A673 (cell line): ENCODE measurements at regions not wholly inside any gene's neighbourhood (a gene's known extent, or its start where the extent isn't known, plus 50 kb on each side); places are given as distances from the start of the nearest gene placed in this dataset.

ENCODE experiments used
- BruUV-seq: library from RNA; stranded (reverse); fragments of 400-500 nt; replicated peaks from 2 replicates; lab custom pipeline; 2021; lab: Mats Ljungman, UMichigan
- CTCF ChIA-PET: fragments of 300-600 bp; sonication (Branson Sonifier 250); formaldehyde crosslinking; loops from one replicate; lab custom pipeline; 2022; ENCODE audit warnings: antibody characterized with exemption; lab: Charles Lee
- POLR2A ChIA-PET: fragments of 300-600 bp; sonication (Branson Sonifier 250); formaldehyde crosslinking; loops from one replicate; lab custom pipeline; 2022; ENCODE audit warnings: antibody characterized with exemption; ENCODE audit not compliant: low non-redundant PET; lab: Charles Lee
- DNase-seq: peaks from one replicate; pipeline ENCODE4 v3.0.0-alpha.2; 2015; ENCODE audit warnings: low spot score
- H3K27ac ChIP-seq: fragments of 200-600 bp; sonication (generic); 2 replicates; pipeline ENCODE4 v1.5.1; 2016; ENCODE audit warnings: mixed run types, low read depth, mild to moderate bottlenecking, mixed read lengths, antibody characterized with exemption, low read length; ENCODE audit not compliant: poor library complexity, severe bottlenecking
- H3K27me3 ChIP-seq: fragments of 200-600 bp; sonication (generic); replicated peaks from 2 replicates; pipeline ENCODE4 v1.6.1; 2017; ENCODE audit warnings: mixed run types, low read depth, mild to moderate bottlenecking, mixed read lengths, antibody characterized with exemption, low read length; ENCODE audit not compliant: insufficient read depth, poor library complexity
- H3K36me3 ChIP-seq: fragments of 200-600 bp; sonication (generic); 2 replicates; pipeline ENCODE4 v1.6.1; 2016; ENCODE audit warnings: mixed run types, mild to moderate bottlenecking, mixed read lengths, antibody characterized with exemption, low read length; ENCODE audit not compliant: insufficient read depth, poor library complexity, severe bottlenecking
- H3K4me1 ChIP-seq: fragments of 200-600 bp; sonication (generic); 2 replicates; pipeline ENCODE4 v1.6.1; 2017; ENCODE audit warnings: mixed run types, mild to moderate bottlenecking, mixed read lengths, antibody characterized with exemption, low read length; ENCODE audit not compliant: insufficient read depth, poor library complexity, severe bottlenecking
- H3K4me3 ChIP-seq: fragments of 200-600 bp; sonication (generic); 2 replicates; pipeline ENCODE4 v1.5.1; 2016; ENCODE audit warnings: low read depth, mixed run types, mild to moderate bottlenecking, mixed read lengths, low read length; ENCODE audit not compliant: poor library complexity, severe bottlenecking
- H3K9me3 ChIP-seq: fragments of 200-600 bp; sonication (generic); 2 replicates; pipeline ENCODE4 v1.6.1; 2016; ENCODE audit warnings: mixed run types, low read depth, mild to moderate bottlenecking, mixed read lengths, antibody characterized with exemption, low read length; ENCODE audit not compliant: poor library complexity, severe bottlenecking
- CTCF ChIP-seq: fragments of 300-800, 200-600 bp; sonication (generic); conservative IDR thresholded peaks from 2 replicates; pipeline ENCODE4 v1.5.1; 2017; ENCODE audit warnings: low read depth, mild to moderate bottlenecking, antibody characterized with exemption, low read length, moderate library complexity, mixed read lengths
- EZH2 ChIP-seq: fragments of 200-600 bp; sonication (generic); IDR thresholded peaks from 2 replicates; pipeline ENCODE4 v1.6.1; 2017; ENCODE audit warnings: borderline replicate concordance, low read depth, mild to moderate bottlenecking, mixed read lengths, antibody characterized with exemption, low read length; ENCODE audit not compliant: poor library complexity, severe bottlenecking
- intact Hi-C: fragments of 100-400 bp; cut with micrococcal nuclease; formaldehyde crosslinking; loops from one replicate; pipeline ENCODE4 v1.10.0; 2022; ENCODE audit not compliant: unreplicated experiment

GRCh38 chr4:127578491-127578890 is 54.3 kb upstream of the INTU start:
- POLR2A ChIA-PET: no interaction called here
- H3K4me3 ChIP-seq: no peak overlapping the region
- no peaks in the 10 kb centered on the region for H3K36me3 ChIP-seq
- no peaks in the 10 kb centered on the region for H3K4me1 ChIP-seq
- no peaks in the 10 kb centered on the region for H3K27me3 ChIP-seq
- TF ChIP-seq CTCF (no peak), EZH2 (no peak)
- BruUV-seq: no TSS peak
- no peak for DNase-seq
- intact Hi-C loops: no loop called here
- no peaks in the 10 kb centered on the region for H3K9me3 ChIP-seq
- CTCF ChIA-PET: no interaction called here
- H3K27ac ChIP-seq: no peak overlapping the region

- intact Hi-C loops: no loop called here
- CTCF ChIA-PET: no interaction called here
Measured at GRCh38 chr4:127578967-127579366, 53.8 kb upstream of the INTU start.

GRCh38 chr4:127579821-127580220 is 52.9 kb upstream of the INTU start:
- BruUV-seq: no TSS peak
- ChIA-PET CTCF (no interaction called here), POLR2A (no interaction called here)
- TF ChIP-seq CTCF (no peak), EZH2 (no peak)
- H3K36me3 ChIP-seq: no peaks in the 10 kb centered on the region
- H3K27ac ChIP-seq: no peak overlapping the region
- H3K4me3 ChIP-seq: no peak overlapping the region
- DNase-seq: no peak
- H3K27me3 ChIP-seq: no peaks in the 10 kb centered on the region
- H3K4me1 ChIP-seq: no peaks in the 10 kb centered on the region
- intact Hi-C loops: no loop called here
- no peaks in the 10 kb centered on the region for H3K9me3 ChIP-seq

More at GRCh38 chr4:127578967-127579366, 53.8 kb upstream of the INTU start:
- no peaks in the 10 kb centered on the region for H3K4me1 ChIP-seq
- BruUV-seq: no TSS peak
- no peak overlapping the region for H3K4me3 ChIP-seq
- no peaks in the 10 kb centered on the region for H3K36me3 ChIP-seq
- POLR2A ChIA-PET: no interaction called here
- H3K9me3 ChIP-seq: no peaks in the 10 kb centered on the region
- no peaks in the 10 kb centered on the region for H3K27me3 ChIP-seq
- no peak for TF ChIP-seq EZH2
- TF ChIP-seq CTCF: no peak
- DNase-seq: no peak
- H3K27ac ChIP-seq: no peak overlapping the region
